ENCODE measurements at regions not wholly inside any gene's neighbourhood (a gene's known extent, or its start where the extent isn't known, plus 50 kb on each side); places are given as distances from the start of the nearest gene placed in this dataset.

DNA sequence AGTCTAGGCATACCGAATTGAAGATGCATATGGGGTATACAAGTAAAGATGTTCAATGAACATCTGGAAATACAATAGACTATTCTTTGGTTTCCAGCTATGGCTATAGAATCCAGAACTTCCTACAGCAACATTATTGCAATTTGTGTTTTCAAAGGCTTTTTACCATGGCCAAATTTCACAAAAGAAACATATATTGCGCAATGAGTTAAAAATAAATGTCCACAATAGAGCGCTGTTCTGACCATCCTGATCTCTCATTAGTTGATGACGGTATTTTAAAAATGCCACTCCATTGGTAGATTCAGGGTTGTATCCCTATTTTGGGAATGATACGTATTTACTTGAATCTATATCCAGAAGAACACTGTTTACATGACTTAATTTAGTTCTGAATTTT lies 139.2 kb downstream of the LINC00632 start:
- Histone ChIP-seq H3K27ac (no peak overlapping the region), H3K4me2 (no peak overlapping the region), H3K4me1 (no peaks in the 10 kb centered on the region), H3K9me3 (no peaks in the 10 kb centered on the region), H3K4me3 (no peak overlapping the region)
- POLR2A ChIA-PET, result no interaction called here
- WGBS (ENCODE audit: missing lambda C conversion rate), result 77% methylated on average over 5 of the region's 5 CpGs
- no peak for DNase-seq (ENCODE audit: low read depth in 1 of 2, low spot score in 1 of 2)
- TF ChIP-seq ESRRA (IDR thresholded peaks at IDR 0.05; ENCODE audit: borderline replicate concordance, low read length), result no peak
- TF ChIP-seq CEBPB (IDR thresholded peaks at IDR 0.05), result peak; percentile 58 to 71; a peak in 3 of 4 replicates
- ATAC-seq, result no peak
- CTCF ChIA-PET, result no interaction called here
- no peak for FAIRE-seq

DNA sequence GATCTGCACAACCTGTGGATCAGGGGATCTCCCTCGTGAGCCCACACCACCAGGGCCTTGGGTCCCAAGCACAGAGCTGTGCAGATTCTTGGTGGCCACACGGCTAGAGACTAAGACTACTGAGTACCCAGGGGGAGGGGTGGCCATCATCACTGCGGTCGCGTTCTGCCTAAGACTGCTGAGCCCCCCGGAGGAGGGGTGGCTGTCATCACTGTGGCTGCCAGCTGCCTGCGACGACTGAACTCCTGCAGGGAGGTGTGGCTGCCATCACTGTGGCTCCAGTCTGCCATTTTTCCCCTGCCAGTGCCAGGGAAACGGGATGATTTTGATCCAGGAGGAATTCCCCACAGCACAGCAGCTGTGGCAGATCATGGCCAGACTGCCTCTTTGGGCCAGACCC lies 141.7 kb upstream of the SPANXB1 start:
- Histone ChIP-seq H3K4me1 (no peaks in the 10 kb centered on the region), H3K4me3 (no peak overlapping the region), H3K27ac (no peak overlapping the region), H3K4me2 (no peak overlapping the region), H3K9me3 (no peaks in the 10 kb centered on the region)
- TF ChIP-seq, protein P1, sequence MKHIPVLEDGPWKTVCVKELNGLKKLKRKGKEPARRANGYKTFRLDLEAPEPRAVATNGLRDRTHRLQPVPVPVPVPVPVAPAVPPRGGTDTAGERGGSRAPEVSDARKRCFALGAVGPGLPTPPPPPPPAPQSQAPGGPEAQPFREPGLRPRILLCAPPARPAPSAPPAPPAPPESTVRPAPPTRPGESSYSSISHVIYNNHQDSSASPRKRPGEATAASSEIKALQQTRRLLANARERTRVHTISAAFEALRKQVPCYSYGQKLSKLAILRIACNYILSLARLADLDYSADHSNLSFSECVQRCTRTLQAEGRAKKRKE (CRISPR knock-in tag; IDR thresholded peaks at IDR 0.05; ENCODE audit: low read depth), result no peak
- TF ChIP-seq, protein P2, sequence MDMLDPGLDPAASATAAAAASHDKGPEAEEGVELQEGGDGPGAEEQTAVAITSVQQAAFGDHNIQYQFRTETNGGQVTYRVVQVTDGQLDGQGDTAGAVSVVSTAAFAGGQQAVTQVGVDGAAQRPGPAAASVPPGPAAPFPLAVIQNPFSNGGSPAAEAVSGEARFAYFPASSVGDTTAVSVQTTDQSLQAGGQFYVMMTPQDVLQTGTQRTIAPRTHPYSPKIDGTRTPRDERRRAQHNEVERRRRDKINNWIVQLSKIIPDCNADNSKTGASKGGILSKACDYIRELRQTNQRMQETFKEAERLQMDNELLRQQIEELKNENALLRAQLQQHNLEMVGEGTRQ (IDR thresholded peaks at IDR 0.05), result no peak
- TF ChIP-seq, protein P3, sequence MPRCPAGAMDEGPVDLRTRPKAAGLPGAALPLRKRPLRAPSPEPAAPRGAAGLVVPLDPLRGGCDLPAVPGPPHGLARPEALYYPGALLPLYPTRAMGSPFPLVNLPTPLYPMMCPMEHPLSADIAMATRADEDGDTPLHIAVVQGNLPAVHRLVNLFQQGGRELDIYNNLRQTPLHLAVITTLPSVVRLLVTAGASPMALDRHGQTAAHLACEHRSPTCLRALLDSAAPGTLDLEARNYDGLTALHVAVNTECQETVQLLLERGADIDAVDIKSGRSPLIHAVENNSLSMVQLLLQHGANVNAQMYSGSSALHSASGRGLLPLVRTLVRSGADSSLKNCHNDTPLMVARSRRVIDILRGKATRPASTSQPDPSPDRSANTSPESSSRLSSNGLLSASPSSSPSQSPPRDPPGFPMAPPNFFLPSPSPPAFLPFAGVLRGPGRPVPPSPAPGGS (IDR thresholded peaks at IDR 0.05), result no peak
- TF ChIP-seq NR3C1 (IDR thresholded peaks at IDR 0.05), result no peak
- no peak for TF ChIP-seq TFCP2L1 (CRISPR knock-in tag; IDR thresholded peaks at IDR 0.05)
- TF ChIP-seq FOXS1 (CRISPR knock-in tag; IDR thresholded peaks at IDR 0.05), result no peak
- TF ChIP-seq KDM5A (IDR thresholded peaks at IDR 0.05), result no peak
- no peak for TF ChIP-seq EP300 (IDR thresholded peaks at IDR 0.05)
- no peak for TF ChIP-seq TP53 (CRISPR knock-in tag; IDR thresholded peaks at IDR 0.05)
- TF ChIP-seq, protein P4, sequence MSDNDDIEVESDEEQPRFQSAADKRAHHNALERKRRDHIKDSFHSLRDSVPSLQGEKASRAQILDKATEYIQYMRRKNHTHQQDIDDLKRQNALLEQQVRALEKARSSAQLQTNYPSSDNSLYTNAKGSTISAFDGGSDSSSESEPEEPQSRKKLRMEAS (IDR thresholded peaks at IDR 0.05), result no peak
- TF ChIP-seq JUNB (IDR thresholded peaks at IDR 0.05), result no peak
- TF ChIP-seq RAD21 (conservative IDR thresholded peaks at IDR 0.05 in 1 of 2, IDR thresholded peaks at IDR 0.05 in 1 of 2), result no peak
- no peak for TF ChIP-seq JUN (IDR thresholded peaks at IDR 0.05)
- TF ChIP-seq GATA3 (IDR thresholded peaks at IDR 0.05; ENCODE audit: borderline replicate concordance), result no peak
- no peak for TF ChIP-seq EHF (CRISPR knock-in tag; IDR thresholded peaks at IDR 0.05)
- WGBS (ENCODE audit: missing lambda C conversion rate), result 58% methylated on average over 6 of the region's 9 CpGs
- CTCF ChIA-PET, result no interaction called here
- no peak for DNase-seq (ENCODE audit: low read depth in 1 of 2, low spot score in 1 of 2)
- FAIRE-seq, result no peak
- ATAC-seq, result no peak
- POLR2A ChIA-PET, result no interaction called here

DNA sequence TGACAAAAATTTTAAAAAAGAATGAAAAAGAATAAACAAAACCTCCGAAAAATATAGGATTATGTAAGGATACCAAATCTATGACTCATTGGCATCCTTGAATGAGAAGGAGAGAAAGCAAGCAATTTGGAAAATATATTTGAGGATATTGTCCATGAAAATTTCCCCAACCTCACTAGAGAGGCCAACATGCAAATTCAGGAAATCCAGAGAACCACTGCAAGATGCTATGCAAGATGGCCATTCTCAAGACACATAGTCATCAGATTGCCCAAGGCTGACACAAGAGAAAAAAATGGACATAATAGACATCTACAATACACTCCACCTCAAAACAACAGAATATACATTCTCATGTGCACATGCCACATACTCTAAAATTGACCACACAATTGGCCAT lies 135.9 kb upstream of the SPANXB1 start:
- no peak for DNase-seq (ENCODE audit: low read depth in 1 of 2, low spot score in 1 of 2)
- ATAC-seq, result no peak
- 23% methylated on average over 1 of the region's 1 CpG for WGBS (ENCODE audit: missing lambda C conversion rate)

More for the DNA sequence above, 135.9 kb upstream of the SPANXB1 start:
- peak; percentile 63 for FAIRE-seq
- TF ChIP-seq RARB (CRISPR knock-in tag; IDR thresholded peaks at IDR 0.05), result no peak
- no peak for TF ChIP-seq EHMT2 (IDR thresholded peaks at IDR 0.05; ENCODE audit: low read depth)
- TF ChIP-seq, protein P5, sequence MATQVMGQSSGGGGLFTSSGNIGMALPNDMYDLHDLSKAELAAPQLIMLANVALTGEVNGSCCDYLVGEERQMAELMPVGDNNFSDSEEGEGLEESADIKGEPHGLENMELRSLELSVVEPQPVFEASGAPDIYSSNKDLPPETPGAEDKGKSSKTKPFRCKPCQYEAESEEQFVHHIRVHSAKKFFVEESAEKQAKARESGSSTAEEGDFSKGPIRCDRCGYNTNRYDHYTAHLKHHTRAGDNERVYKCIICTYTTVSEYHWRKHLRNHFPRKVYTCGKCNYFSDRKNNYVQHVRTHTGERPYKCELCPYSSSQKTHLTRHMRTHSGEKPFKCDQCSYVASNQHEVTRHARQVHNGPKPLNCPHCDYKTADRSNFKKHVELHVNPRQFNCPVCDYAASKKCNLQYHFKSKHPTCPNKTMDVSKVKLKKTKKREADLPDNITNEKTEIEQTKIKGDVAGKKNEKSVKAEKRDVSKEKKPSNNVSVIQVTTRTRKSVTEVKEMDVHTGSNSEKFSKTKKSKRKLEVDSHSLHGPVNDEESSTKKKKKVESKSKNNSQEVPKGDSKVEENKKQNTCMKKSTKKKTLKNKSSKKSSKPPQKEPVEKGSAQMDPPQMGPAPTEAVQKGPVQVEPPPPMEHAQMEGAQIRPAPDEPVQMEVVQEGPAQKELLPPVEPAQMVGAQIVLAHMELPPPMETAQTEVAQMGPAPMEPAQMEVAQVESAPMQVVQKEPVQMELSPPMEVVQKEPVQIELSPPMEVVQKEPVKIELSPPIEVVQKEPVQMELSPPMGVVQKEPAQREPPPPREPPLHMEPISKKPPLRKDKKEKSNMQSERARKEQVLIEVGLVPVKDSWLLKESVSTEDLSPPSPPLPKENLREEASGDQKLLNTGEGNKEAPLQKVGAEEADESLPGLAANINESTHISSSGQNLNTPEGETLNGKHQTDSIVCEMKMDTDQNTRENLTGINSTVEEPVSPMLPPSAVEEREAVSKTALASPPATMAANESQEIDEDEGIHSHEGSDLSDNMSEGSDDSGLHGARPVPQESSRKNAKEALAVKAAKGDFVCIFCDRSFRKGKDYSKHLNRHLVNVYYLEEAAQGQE (IDR thresholded peaks at IDR 0.05), result no peak
- TF ChIP-seq, protein P2 (IDR thresholded peaks at IDR 0.05), result no peak
- TF ChIP-seq RCOR1 (IDR thresholded peaks at IDR 0.05; ENCODE audit: low read depth, low read length), result no peak
- no peak for TF ChIP-seq HDAC2 (IDR thresholded peaks at IDR 0.05)
- TF ChIP-seq TFCP2L1 (CRISPR knock-in tag; IDR thresholded peaks at IDR 0.05), result no peak
- CTCF ChIA-PET, result no interaction called here
- Histone ChIP-seq H3K27ac (no peak overlapping the region), H3K4me1 (no peaks in the 10 kb centered on the region), H3K4me3 (no peak overlapping the region), H3K4me2 (no peak overlapping the region), H3K9me3 (no peaks in the 10 kb centered on the region)
- POLR2A ChIA-PET, result no interaction called here

Data from A549 (cell line).